ENCODE measurements at regions not wholly inside any gene's neighbourhood (a gene's known extent, or its start where the extent isn't known, plus 50 kb on each side); places are given as distances from the start of the nearest gene placed in this dataset.

GRCh38 chr4:23332313-23332712 is 557.5 kb downstream of the PPARGC1A start:
- Histone ChIP-seq H3K4me3 (ENCODE audit: low read length) (no peak overlapping the region), H3K9me3 (ENCODE audit: low read length) (no peaks in the 10 kb centered on the region), H3K27me3 (ENCODE audit: insufficient read depth, low read length) (no peaks in the 10 kb centered on the region), H3K4me1 (ENCODE audit: insufficient read depth, low read length) (peaks cover 25% of the 10 kb centered on the region), H3K36me3 (ENCODE audit: insufficient read depth, low read length) (no peaks in the 10 kb centered on the region), H2AFZ (ENCODE audit: low read depth, low read length) (no peak overlapping the region)

GRCh38 chr4:23327120-23327519 is 562.7 kb downstream of the PPARGC1A start:
- no peaks in the 10 kb centered on the region for H3K9me3 ChIP-seq (ENCODE audit: low read length)
- peaks cover 38% of the 10 kb centered on the region for H3K4me1 ChIP-seq (ENCODE audit: insufficient read depth, low read length)
- no peaks in the 10 kb centered on the region for H3K27me3 ChIP-seq (ENCODE audit: insufficient read depth, low read length)
- H3K36me3 ChIP-seq (ENCODE audit: insufficient read depth, low read length), result no peaks in the 10 kb centered on the region
- no peak overlapping the region for H2AFZ ChIP-seq (ENCODE audit: low read depth, low read length)
- no peak overlapping the region for H3K4me3 ChIP-seq (ENCODE audit: low read length)

GRCh38 chr4:23324021-23324690 is 565.7 kb downstream of the PPARGC1A start:
- no peak overlapping the region for H2AFZ ChIP-seq (ENCODE audit: low read depth, low read length)
- H3K4me3 ChIP-seq (ENCODE audit: low read length), result no peak overlapping the region
- peaks cover 34% of the 10 kb centered on the region for H3K4me1 ChIP-seq (ENCODE audit: insufficient read depth, low read length)
- no peaks in the 10 kb centered on the region for H3K9me3 ChIP-seq (ENCODE audit: low read length)
- H3K36me3 ChIP-seq (ENCODE audit: insufficient read depth, low read length), result no peaks in the 10 kb centered on the region
- no peaks in the 10 kb centered on the region for H3K27me3 ChIP-seq (ENCODE audit: insufficient read depth, low read length)

GRCh38 chr4:23323436-23323835 is 566.4 kb downstream of the PPARGC1A start:
- Histone ChIP-seq H3K27me3 (ENCODE audit: insufficient read depth, low read length) (no peaks in the 10 kb centered on the region), H3K36me3 (ENCODE audit: insufficient read depth, low read length) (no peaks in the 10 kb centered on the region), H3K4me1 (ENCODE audit: insufficient read depth, low read length) (peaks cover 34% of the 10 kb centered on the region), H3K4me3 (ENCODE audit: low read length) (no peak overlapping the region), H3K9me3 (ENCODE audit: low read length) (no peaks in the 10 kb centered on the region), H2AFZ (ENCODE audit: low read depth, low read length) (no peak overlapping the region)

GRCh38 chr4:23322732-23323131 is 567.1 kb downstream of the PPARGC1A start:
- Histone ChIP-seq H3K4me1 (ENCODE audit: insufficient read depth, low read length) (peaks cover 34% of the 10 kb centered on the region), H2AFZ (ENCODE audit: low read depth, low read length) (no peak overlapping the region), H3K9me3 (ENCODE audit: low read length) (no peaks in the 10 kb centered on the region), H3K4me3 (ENCODE audit: low read length) (no peak overlapping the region), H3K36me3 (ENCODE audit: insufficient read depth, low read length) (no peaks in the 10 kb centered on the region), H3K27me3 (ENCODE audit: insufficient read depth, low read length) (no peaks in the 10 kb centered on the region)

- Histone ChIP-seq H3K4me1 (ENCODE audit: insufficient read depth, low read length) (peaks cover 24% of the 10 kb centered on the region), H3K27me3 (ENCODE audit: insufficient read depth, low read length) (no peaks in the 10 kb centered on the region), H3K36me3 (ENCODE audit: insufficient read depth, low read length) (no peaks in the 10 kb centered on the region), H2AFZ (ENCODE audit: low read depth, low read length) (no peak overlapping the region), H3K4me3 (ENCODE audit: low read length) (no peak overlapping the region), H3K9me3 (ENCODE audit: low read length) (no peaks in the 10 kb centered on the region)
Observed at GRCh38 chr4:23320931-23321587, 568.8 kb downstream of the PPARGC1A start.

GRCh38 chr4:23312686-23313085 is 577.2 kb downstream of the PPARGC1A start:
- Histone ChIP-seq H3K4me1 (ENCODE audit: insufficient read depth, low read length) (no peaks in the 10 kb centered on the region), H2AFZ (ENCODE audit: low read depth, low read length) (no peak overlapping the region), H3K9me3 (ENCODE audit: low read length) (peaks cover 1% of the 10 kb centered on the region), H3K27me3 (ENCODE audit: insufficient read depth, low read length) (no peaks in the 10 kb centered on the region), H3K4me3 (ENCODE audit: low read length) (no peak overlapping the region), H3K36me3 (ENCODE audit: insufficient read depth, low read length) (no peaks in the 10 kb centered on the region)

- Histone ChIP-seq H3K4me3 (ENCODE audit: low read length) (no peak overlapping the region), H3K27me3 (ENCODE audit: insufficient read depth, low read length) (no peaks in the 10 kb centered on the region), H3K4me1 (ENCODE audit: insufficient read depth, low read length) (no peaks in the 10 kb centered on the region), H3K9me3 (ENCODE audit: low read length) (peaks cover 1% of the 10 kb centered on the region), H2AFZ (ENCODE audit: low read depth, low read length) (no peak overlapping the region), H3K36me3 (ENCODE audit: insufficient read depth, low read length) (no peaks in the 10 kb centered on the region)
Observed at GRCh38 chr4:23311983-23312382, 577.9 kb downstream of the PPARGC1A start.

- peaks cover 3% of the 10 kb centered on the region for H3K4me1 ChIP-seq (ENCODE audit: insufficient read depth, low read length)
- H2AFZ ChIP-seq (ENCODE audit: low read depth, low read length), result no peak overlapping the region
- H3K36me3 ChIP-seq (ENCODE audit: insufficient read depth, low read length), result no peaks in the 10 kb centered on the region
- no peak overlapping the region for H3K4me3 ChIP-seq (ENCODE audit: low read length)
- no peaks in the 10 kb centered on the region for H3K27me3 ChIP-seq (ENCODE audit: insufficient read depth, low read length)
- H3K9me3 ChIP-seq (ENCODE audit: low read length), result peaks cover 1% of the 10 kb centered on the region
Observed at GRCh38 chr4:23305026-23305425, 584.8 kb downstream of the PPARGC1A start.

- Histone ChIP-seq H2AFZ (ENCODE audit: low read depth, low read length) (no peak overlapping the region), H3K27me3 (ENCODE audit: insufficient read depth, low read length) (no peaks in the 10 kb centered on the region), H3K4me1 (ENCODE audit: insufficient read depth, low read length) (no peaks in the 10 kb centered on the region), H3K4me3 (ENCODE audit: low read length) (no peak overlapping the region), H3K36me3 (ENCODE audit: insufficient read depth, low read length) (no peaks in the 10 kb centered on the region), H3K9me3 (ENCODE audit: low read length) (no peaks in the 10 kb centered on the region)
Observed at GRCh38 chr4:23298371-23298770, 591.5 kb downstream of the PPARGC1A start.

- Histone ChIP-seq H3K9me3 (ENCODE audit: low read length) (no peaks in the 10 kb centered on the region), H3K4me3 (ENCODE audit: low read length) (no peak overlapping the region), H3K4me1 (ENCODE audit: insufficient read depth, low read length) (no peaks in the 10 kb centered on the region), H3K36me3 (ENCODE audit: insufficient read depth, low read length) (no peaks in the 10 kb centered on the region), H3K27me3 (ENCODE audit: insufficient read depth, low read length) (no peaks in the 10 kb centered on the region), H2AFZ (ENCODE audit: low read depth, low read length) (no peak overlapping the region)
Observed at GRCh38 chr4:23297327-23297726, 592.5 kb downstream of the PPARGC1A start.

GRCh38 chr4:23291139-23291538 is 598.4 kb downstream of the GBA3 start:
- no peaks in the 10 kb centered on the region for H3K36me3 ChIP-seq (ENCODE audit: insufficient read depth, low read length)
- no peaks in the 10 kb centered on the region for H3K9me3 ChIP-seq (ENCODE audit: low read length)
- no peaks in the 10 kb centered on the region for H3K27me3 ChIP-seq (ENCODE audit: insufficient read depth, low read length)
- no peaks in the 10 kb centered on the region for H3K4me1 ChIP-seq (ENCODE audit: insufficient read depth, low read length)
- peak overlapping the region; percentile 47 for H2AFZ ChIP-seq (ENCODE audit: low read depth, low read length)
- H3K4me3 ChIP-seq (ENCODE audit: low read length), result no peak overlapping the region

- Histone ChIP-seq H3K9me3 (ENCODE audit: low read length) (no peaks in the 10 kb centered on the region), H3K27me3 (ENCODE audit: insufficient read depth, low read length) (no peaks in the 10 kb centered on the region), H3K4me1 (ENCODE audit: insufficient read depth, low read length) (no peaks in the 10 kb centered on the region), H2AFZ (ENCODE audit: low read depth, low read length) (peak overlapping the region; percentile 47), H3K4me3 (ENCODE audit: low read length) (no peak overlapping the region), H3K36me3 (ENCODE audit: insufficient read depth, low read length) (no peaks in the 10 kb centered on the region)
Observed at GRCh38 chr4:23290656-23291055, 597.9 kb downstream of the GBA3 start.
